IPS-18a (cell line): ENCODE measurements at regions not wholly inside any gene's neighbourhood (a gene's known extent, or its start where the extent isn't known, plus 50 kb on each side); places are given as distances from the start of the nearest gene placed in this dataset.
"Not testable (repeated sequence)": the region's sequence is repeated elsewhere in the genome, so short reads cannot be mapped to it uniquely, and the experiment has no call there.

Experiments
- H3K27ac ChIP-seq: one replicate; pipeline ENCODE4 v1.5.1; 2013; ENCODE audit warnings: low read length
- H3K27me3 ChIP-seq: one replicate; pipeline ENCODE4 v1.6.1; 2013; ENCODE audit warnings: mild to moderate bottlenecking, low read length; ENCODE audit not compliant: control insufficient read depth, insufficient read depth
- H3K36me3 ChIP-seq: one replicate; pipeline ENCODE4 v1.6.1; 2013; ENCODE audit warnings: low read depth, low read length; ENCODE audit not compliant: control insufficient read depth
- H3K4me1 ChIP-seq: one replicate; pipeline ENCODE4 v1.6.1; 2013; ENCODE audit warnings: low read depth, low read length; ENCODE audit not compliant: control insufficient read depth
- H3K4me3 ChIP-seq: one replicate; pipeline ENCODE4 v1.5.1; 2013; ENCODE audit warnings: low read length
- H3K9ac ChIP-seq: one replicate; pipeline ENCODE4 v1.6.1; 2013; ENCODE audit warnings: mild to moderate bottlenecking, low read length, moderate library complexity
- H3K9me3 ChIP-seq: one replicate; pipeline ENCODE4 v1.6.1; 2013; ENCODE audit warnings: low read depth, low read length; ENCODE audit not compliant: control insufficient read depth

DNA sequence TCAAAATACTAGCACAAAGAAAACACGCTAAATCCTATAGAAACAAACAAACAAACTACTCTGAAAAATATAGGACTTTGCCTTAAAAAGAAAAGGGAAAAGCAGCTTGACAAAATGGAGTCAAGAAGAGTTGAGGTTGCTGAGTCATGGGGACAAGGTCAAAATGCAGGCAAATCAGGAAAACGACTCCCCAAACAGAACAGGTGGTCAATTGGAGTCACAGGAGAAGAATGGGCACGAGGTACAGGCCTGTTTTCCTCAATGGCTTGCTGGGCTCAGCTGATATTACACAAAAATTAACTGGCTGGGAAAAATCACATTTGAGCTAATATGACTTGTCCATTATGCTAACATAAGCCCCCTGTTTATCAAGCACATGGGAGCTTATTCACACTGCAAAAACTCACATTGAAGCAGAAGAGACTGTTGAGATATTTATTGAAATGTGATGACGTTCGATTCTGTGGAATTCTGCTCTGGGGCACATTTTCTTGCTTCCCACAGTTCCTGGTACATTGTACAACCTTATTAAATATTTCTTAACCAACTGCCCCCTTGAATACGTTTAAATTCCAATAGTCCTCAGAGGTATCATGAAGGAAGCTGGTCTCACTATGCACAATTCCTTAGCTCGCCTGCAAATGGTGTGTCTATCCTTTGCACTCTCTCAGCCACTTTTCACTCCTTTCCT is 1622.1 kb downstream of the STIM2 start:
- H3K4me1 ChIP-seq, result peaks cover 31% of the 10 kb centered on the region
- H3K36me3 ChIP-seq, result no peaks in the 10 kb centered on the region
- peak overlapping the region; percentile 47 for H3K27ac ChIP-seq

GRCh38 chr4:28488021-28488420 is 1627.4 kb downstream of the STIM2 start:
- Histone ChIP-seq H3K9ac (no peak overlapping the region), H3K9me3 (no peaks in the 10 kb centered on the region), H3K4me1 (peaks cover 7% of the 10 kb centered on the region), H3K36me3 (no peaks in the 10 kb centered on the region), H3K27ac (no peak overlapping the region), H3K27me3 (no peaks in the 10 kb centered on the region), H3K4me3 (no peak overlapping the region)

More for the DNA sequence above, 1622.1 kb downstream of the STIM2 start:
- Histone ChIP-seq H3K4me3 (no peak overlapping the region), H3K9ac (no peak overlapping the region), H3K9me3 (no peaks in the 10 kb centered on the region), H3K27me3 (no peaks in the 10 kb centered on the region)

DNA sequence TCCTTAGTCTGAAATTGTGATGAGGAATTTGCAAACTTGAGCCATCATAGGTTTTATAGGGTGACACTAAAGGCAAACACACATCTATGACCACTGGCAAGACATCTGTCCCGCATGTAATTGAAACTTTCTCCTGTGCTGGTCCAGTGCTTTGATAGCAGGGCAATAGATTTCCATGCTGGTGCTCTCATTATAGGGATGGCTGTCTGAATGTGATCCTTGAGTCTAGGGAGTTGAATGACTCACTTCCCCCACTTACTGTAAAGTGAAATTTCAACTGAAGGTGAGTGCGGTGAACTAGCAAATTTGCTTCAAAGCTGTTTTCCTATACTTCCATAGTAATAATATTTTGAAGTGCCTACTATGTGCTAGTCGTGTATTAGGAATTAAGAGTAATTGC is 1630.0 kb downstream of the STIM2 start:
- Histone ChIP-seq H3K9ac (no peak overlapping the region), H3K4me3 (no peak overlapping the region), H3K27me3 (no peaks in the 10 kb centered on the region), H3K4me1 (peaks cover 7% of the 10 kb centered on the region), H3K27ac (no peak overlapping the region), H3K36me3 (no peaks in the 10 kb centered on the region), H3K9me3 (no peaks in the 10 kb centered on the region)

DNA sequence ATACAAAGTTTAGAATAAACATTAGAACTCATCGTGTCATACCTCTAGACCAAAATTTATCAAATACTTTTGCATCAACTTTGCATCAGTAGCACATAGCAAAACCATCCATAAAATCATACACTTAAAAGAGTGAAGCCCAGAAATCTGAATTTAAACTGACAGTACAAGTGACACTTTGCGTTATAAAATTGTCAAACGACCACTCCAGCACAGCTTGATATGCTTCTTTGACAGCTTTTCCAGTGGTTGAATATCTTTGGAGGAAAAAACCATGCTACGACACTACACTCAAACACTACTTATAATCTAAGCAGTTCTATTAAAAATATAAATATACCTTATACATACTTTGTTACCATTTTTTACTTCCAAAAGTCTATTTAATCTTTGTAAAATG is 1644.4 kb downstream of the STIM2 start:
- H3K4me3 ChIP-seq, result no peak overlapping the region
- no peaks in the 10 kb centered on the region for H3K9me3 ChIP-seq
- no peak overlapping the region for H3K9ac ChIP-seq

GRCh38 chr4:28508636-28509035 is 1648.0 kb downstream of the STIM2 start:
- Histone ChIP-seq H3K9me3 (no peaks in the 10 kb centered on the region), H3K4me1 (no peaks in the 10 kb centered on the region), H3K36me3 (no peaks in the 10 kb centered on the region), H3K27me3 (no peaks in the 10 kb centered on the region), H3K9ac (no peak overlapping the region), H3K4me3 (no peak overlapping the region), H3K27ac (no peak overlapping the region)

More for the DNA sequence above, 1644.4 kb downstream of the STIM2 start:
- Histone ChIP-seq H3K4me1 (no peaks in the 10 kb centered on the region), H3K36me3 (no peaks in the 10 kb centered on the region), H3K27ac (no peak overlapping the region), H3K27me3 (no peaks in the 10 kb centered on the region)

GRCh38 chr4:28514766-28515165 is 1654.1 kb downstream of the STIM2 start:
- H3K27ac ChIP-seq, H3K27me3 ChIP-seq, H3K36me3 ChIP-seq, H3K9me3 ChIP-seq, H3K9ac ChIP-seq, H3K4me1 ChIP-seq, H3K4me3 ChIP-seq: not testable (repeated sequence)

DNA sequence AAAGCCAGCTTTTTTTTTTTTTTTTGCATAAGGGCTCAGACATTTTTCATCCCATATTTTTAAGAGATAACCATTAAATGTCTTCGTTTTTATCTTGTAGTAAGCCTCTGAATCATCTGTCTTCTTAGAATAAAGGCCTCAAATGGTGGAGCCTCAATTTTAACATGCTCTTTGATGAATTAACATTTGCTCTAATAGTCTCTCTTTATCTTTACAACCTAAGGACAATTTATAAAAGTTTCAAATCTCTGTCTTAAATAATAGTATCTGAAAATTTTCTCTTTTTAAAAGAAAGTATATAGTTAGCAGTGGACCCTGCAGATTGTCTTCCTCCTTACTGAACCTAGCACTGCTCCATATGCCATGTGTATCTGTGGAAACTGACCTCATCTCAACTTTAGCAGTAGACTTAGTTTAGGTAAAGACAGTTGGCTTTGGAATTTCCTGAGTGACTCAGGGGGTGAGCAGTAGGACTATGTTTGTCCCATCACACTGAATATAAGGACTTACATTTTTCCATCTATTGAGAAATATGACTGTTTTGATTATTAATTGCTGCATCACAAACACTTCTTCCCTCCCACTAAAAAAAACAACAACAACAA is 1658.0 kb downstream of the STIM2 start:
- H3K27ac ChIP-seq, result no peak overlapping the region
- no peaks in the 10 kb centered on the region for H3K27me3 ChIP-seq
- no peaks in the 10 kb centered on the region for H3K36me3 ChIP-seq
- no peaks in the 10 kb centered on the region for H3K9me3 ChIP-seq
- no peak overlapping the region for H3K9ac ChIP-seq
- no peaks in the 10 kb centered on the region for H3K4me1 ChIP-seq
- H3K4me3 ChIP-seq, result no peak overlapping the region

GRCh38 chr4:28523681-28524190 is 1663.1 kb downstream of the STIM2 start:
- H3K27me3 ChIP-seq, result no peaks in the 10 kb centered on the region
- H3K27ac ChIP-seq, result no peak overlapping the region
- H3K9me3 ChIP-seq, result no peaks in the 10 kb centered on the region
- no peaks in the 10 kb centered on the region for H3K4me1 ChIP-seq
- H3K36me3 ChIP-seq, result no peaks in the 10 kb centered on the region
- no peak overlapping the region for H3K4me3 ChIP-seq
- no peak overlapping the region for H3K9ac ChIP-seq

- Histone ChIP-seq H3K9ac (no peak overlapping the region), H3K27me3 (no peaks in the 10 kb centered on the region), H3K27ac (no peak overlapping the region), H3K4me3 (no peak overlapping the region), H3K4me1 (no peaks in the 10 kb centered on the region), H3K36me3 (no peaks in the 10 kb centered on the region), H3K9me3 (no peaks in the 10 kb centered on the region)
Measured at GRCh38 chr4:28536124-28536523, 1675.5 kb downstream of the STIM2 start.

DNA sequence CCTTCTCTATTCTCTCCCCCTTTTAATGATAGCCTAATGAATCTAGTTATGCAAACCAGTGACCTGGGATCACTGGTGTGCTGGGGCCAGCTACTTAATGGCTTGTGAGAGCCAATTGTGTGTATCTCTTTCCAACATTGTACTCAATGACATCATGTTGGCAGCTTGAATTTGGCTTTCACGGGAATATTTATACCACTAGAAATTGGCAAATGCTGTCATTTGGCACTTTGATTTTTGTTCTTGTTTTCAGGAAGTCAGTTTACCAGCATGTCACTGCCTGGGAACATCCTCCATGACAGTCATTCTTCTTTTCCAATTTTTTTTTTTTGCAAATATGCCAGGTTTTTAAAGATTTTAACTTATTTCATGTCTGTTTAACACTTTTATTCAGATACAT is 1685.3 kb downstream of the STIM2 start:
- Histone ChIP-seq H3K9me3 (no peaks in the 10 kb centered on the region), H3K4me1 (peaks cover 3% of the 10 kb centered on the region), H3K9ac (no peak overlapping the region), H3K27me3 (no peaks in the 10 kb centered on the region), H3K4me3 (no peak overlapping the region), H3K27ac (no peak overlapping the region), H3K36me3 (no peaks in the 10 kb centered on the region)

- H3K9ac ChIP-seq, result no peak overlapping the region
- H3K27me3 ChIP-seq, result no peaks in the 10 kb centered on the region
- no peaks in the 10 kb centered on the region for H3K9me3 ChIP-seq
- peaks cover 3% of the 10 kb centered on the region for H3K4me1 ChIP-seq
- H3K27ac ChIP-seq, result no peak overlapping the region
- H3K36me3 ChIP-seq, result no peaks in the 10 kb centered on the region
- no peak overlapping the region for H3K4me3 ChIP-seq
Measured at GRCh38 chr4:28548136-28548535, 1687.5 kb downstream of the STIM2 start.

DNA sequence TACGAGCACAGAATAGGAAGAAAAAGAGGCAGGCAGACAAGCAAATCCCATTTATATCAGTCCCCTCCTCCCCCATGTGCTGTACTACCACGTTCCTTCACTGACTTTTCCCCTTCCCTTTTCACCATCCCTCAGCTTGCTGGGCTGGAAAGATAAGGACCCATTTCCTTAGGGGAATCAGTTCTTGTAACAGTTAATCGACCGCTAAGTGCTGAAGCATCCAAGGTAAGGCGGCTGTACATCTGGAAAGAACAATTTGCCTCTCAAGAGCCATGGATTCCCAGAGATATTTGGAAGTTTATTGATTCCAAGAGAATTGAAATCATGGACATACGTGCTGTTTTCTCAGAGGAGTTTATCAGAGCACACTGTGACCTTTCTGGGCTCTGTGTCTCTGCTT is 1688.0 kb downstream of the STIM2 start:
- Histone ChIP-seq H3K4me3 (no peak overlapping the region), H3K27ac (no peak overlapping the region), H3K4me1 (peaks cover 3% of the 10 kb centered on the region), H3K27me3 (no peaks in the 10 kb centered on the region), H3K36me3 (no peaks in the 10 kb centered on the region), H3K9me3 (no peaks in the 10 kb centered on the region), H3K9ac (no peak overlapping the region)
